HFFc6 (cell line): ENCODE measurements at regions not wholly inside any gene's neighbourhood (a gene's known extent, or its start where the extent isn't known, plus 50 kb on each side); places are given as distances from the start of the nearest gene placed in this dataset.

Source experiments
- DNase-seq: peaks from one replicate; pipeline ENCODE4 v3.0.0-alpha.2; 2018
- H3K27ac Mint-ChIP-seq: 2 replicates; pipeline ENCODE4 v1.8.0; 2020; ENCODE audit warnings: mild to moderate bottlenecking, mixed read lengths
- H3K27me3 Mint-ChIP-seq: 2 replicates; pipeline ENCODE4 v1.8.0; 2021; ENCODE audit warnings: mild to moderate bottlenecking, moderate library complexity, mixed read lengths; ENCODE audit not compliant: insufficient read depth
- H3K36me3 Mint-ChIP-seq: 2 replicates; pipeline ENCODE4 v1.8.0; 2021; ENCODE audit warnings: low read depth, mixed read lengths
- H3K4me1 Mint-ChIP-seq: 2 replicates; pipeline ENCODE4 v1.8.0; 2020; ENCODE audit warnings: low read depth, mixed read lengths
- H3K4me3 Mint-ChIP-seq: 2 replicates; pipeline ENCODE4 v1.8.0; 2020; ENCODE audit warnings: mild to moderate bottlenecking, moderate library complexity, mixed read lengths
- H3K9me3 Mint-ChIP-seq: 2 replicates; pipeline ENCODE4 v1.8.0; 2020; ENCODE audit warnings: mild to moderate bottlenecking, mixed read lengths
- TF ChIP-seq, protein P1 (sequence below): fragments of 200-600 bp; sonication (generic); IDR thresholded peaks from 2 replicates; pipeline ENCODE4 v1.5.0; 2021; ENCODE audit warnings: antibody characterized with exemption, mild to moderate bottlenecking

DNA sequence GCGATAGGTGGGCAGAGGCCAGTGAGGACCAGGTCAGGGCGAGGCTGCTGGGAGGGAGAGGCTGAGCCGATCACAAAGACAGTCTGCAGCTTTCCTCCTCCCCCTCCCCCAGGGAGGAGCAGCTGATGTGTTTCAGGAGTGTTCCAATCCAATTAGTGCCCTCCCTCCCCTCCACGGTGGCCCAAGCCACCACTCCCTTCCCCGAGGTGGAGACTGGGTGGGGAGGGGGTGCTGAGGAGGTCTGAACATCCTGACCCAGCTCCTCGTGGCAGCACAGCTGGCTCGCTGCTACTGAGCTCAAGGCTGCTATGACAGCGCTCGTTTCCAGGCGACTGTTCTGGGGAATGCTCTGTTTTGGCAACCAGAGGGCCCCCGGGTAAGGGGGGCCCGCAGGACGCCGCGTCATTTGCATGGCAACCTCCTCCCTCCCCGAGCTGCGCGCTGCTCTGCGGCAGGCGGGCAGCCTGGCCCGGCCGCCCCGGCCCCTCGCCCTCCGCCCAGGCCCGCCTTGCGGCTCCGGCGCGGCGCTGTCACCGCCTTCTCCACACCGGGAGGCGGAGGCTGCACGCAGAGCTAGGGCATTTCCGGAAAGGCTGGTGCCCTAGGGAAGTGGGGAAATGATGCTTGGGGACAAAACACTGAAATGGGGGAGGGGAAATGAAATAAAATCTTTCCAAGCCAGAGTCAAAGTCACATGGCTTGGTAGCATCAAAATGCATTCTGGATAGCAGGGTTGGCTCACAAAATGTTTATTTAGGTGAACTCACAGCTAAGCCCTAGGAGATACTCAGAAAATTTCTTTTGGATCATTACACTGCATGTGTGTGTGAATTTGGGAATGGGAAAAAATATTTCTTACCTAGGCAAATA lies 67.4 kb upstream of the PIM1 start:
- peaks cover 6% of the 10 kb centered on the region for H3K27me3 Mint-ChIP-seq
- TF ChIP-seq, protein P1, sequence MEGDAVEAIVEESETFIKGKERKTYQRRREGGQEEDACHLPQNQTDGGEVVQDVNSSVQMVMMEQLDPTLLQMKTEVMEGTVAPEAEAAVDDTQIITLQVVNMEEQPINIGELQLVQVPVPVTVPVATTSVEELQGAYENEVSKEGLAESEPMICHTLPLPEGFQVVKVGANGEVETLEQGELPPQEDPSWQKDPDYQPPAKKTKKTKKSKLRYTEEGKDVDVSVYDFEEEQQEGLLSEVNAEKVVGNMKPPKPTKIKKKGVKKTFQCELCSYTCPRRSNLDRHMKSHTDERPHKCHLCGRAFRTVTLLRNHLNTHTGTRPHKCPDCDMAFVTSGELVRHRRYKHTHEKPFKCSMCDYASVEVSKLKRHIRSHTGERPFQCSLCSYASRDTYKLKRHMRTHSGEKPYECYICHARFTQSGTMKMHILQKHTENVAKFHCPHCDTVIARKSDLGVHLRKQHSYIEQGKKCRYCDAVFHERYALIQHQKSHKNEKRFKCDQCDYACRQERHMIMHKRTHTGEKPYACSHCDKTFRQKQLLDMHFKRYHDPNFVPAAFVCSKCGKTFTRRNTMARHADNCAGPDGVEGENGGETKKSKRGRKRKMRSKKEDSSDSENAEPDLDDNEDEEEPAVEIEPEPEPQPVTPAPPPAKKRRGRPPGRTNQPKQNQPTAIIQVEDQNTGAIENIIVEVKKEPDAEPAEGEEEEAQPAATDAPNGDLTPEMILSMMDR = peak; percentile 37; the same call in 1 of the 2 replicates
- H3K27ac Mint-ChIP-seq = peak overlapping the region; percentile 91
- DNase-seq = peak; percentile 87
- H3K36me3 Mint-ChIP-seq = no peaks in the 10 kb centered on the region
- no peaks in the 10 kb centered on the region for H3K9me3 Mint-ChIP-seq
- H3K4me3 Mint-ChIP-seq = peak overlapping the region; percentile 84
- H3K4me1 Mint-ChIP-seq = peaks cover 21% of the 10 kb centered on the region

DNA sequence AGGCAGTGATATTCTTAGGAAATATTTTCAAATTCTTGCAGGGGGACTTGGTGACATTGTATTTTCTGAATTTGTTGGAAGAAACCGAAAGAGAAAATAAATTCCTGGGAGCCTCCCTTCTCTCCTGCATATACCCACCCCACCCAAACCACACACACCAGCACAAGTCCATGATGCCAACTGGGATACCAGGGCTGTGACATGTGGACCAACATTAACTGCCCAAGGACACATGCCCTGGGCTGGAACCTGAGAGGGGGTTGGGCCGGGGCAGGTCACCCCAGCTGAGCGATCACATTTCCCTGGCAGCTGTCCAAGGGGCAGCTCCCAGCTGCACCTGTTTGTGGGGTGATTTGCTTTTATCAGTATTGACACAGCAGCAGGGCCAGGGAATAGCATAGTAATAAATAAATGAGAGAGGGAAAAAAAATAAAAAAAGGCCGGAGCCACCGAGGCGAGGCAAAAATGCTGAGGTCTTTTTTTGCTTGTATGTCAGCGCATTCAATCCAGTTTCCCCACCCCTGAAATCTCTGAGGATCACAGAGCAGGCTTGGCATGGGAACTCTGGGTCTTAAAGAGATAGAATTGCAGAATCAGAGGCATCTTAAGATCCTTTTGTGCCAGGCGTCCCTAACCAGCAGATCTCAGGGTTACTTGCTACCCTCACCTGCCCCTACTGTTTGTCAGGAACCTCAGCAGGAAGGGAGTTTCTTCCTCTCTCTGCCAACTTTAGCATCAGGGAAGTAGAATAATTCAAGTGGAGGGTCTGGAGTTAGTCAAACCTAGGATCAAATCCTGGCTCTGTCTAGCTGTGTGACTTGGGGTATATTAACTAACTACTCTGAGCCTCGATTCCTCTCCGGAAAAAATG lies 66.5 kb upstream of the PIM1 start:
- peak overlapping the region; percentile 87 for H3K27ac Mint-ChIP-seq
- H3K36me3 Mint-ChIP-seq = no peaks in the 10 kb centered on the region
- H3K4me1 Mint-ChIP-seq = peaks cover 21% of the 10 kb centered on the region
- TF ChIP-seq, protein P1 = no peak
- peaks cover 7% of the 10 kb centered on the region for H3K27me3 Mint-ChIP-seq
- no peaks in the 10 kb centered on the region for H3K9me3 Mint-ChIP-seq
- H3K4me3 Mint-ChIP-seq = peak overlapping the region; percentile 84
- DNase-seq = no peak

DNA sequence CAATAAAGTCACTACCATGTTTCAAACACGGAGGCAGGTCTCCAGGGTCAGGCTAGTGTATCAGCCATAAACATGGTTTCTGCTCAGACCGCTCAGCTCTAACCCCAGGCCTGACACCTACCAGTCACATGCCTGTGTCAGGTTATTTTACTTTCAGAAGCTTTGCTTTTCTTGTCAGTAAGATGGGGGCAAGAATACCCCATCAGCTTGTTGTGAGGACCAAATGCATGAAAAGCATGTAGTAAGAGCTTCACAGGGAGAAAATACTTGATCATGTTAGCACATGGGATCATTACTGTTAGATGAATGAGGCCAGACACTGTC lies 65.2 kb upstream of the PIM1 start:
- Mint-ChIP-seq H3K9me3 (no peaks in the 10 kb centered on the region), H3K27ac (no peak overlapping the region), H3K36me3 (no peaks in the 10 kb centered on the region), H3K4me1 (peaks cover 21% of the 10 kb centered on the region), H3K4me3 (no peak overlapping the region), H3K27me3 (peaks cover 4% of the 10 kb centered on the region)
- no peak for DNase-seq
- TF ChIP-seq, protein P1 = no peak

DNA sequence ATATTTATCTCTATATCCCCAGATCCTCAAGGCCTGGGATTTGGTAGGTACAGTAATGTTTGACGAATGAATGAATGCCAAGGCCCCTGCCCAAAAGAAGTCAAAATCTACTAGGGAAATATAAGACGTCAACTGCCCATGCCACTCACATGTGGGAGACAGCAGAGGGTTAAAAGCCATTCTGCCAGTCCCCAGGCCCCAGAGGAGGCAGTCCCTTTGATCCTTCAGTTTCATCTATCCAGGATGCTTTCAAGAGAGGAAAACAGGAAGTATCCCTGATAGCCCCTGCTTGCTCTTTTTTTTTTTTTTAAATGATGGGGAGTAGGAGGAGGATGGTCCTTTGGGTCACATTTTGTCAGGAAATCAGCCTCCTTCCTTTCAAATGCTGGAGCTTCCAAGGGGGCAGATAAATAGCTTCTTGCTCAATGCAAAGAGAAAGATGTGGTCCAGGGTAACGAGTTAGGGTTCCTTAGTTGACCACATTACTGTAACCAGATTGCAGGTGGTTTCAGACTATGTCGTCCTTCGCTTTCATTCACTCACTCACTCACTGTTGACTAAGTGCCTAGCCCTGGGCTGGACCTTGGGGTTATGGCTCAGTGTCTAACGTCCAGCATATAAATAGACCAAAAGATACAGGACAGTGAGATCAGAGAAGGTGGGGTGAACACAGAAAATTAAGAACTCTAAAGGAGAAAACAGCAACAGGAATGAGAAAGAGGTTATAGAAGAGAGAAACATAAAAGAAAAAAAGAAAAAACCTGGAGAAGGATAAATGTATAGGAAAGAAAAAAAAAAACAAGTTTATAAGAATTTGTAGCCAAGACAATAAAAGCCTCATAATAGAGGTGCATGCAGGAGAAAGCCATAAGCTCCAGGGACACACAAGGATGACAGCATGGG lies 64.6 kb upstream of the PIM1 start:
- H3K27me3 Mint-ChIP-seq = peaks cover 4% of the 10 kb centered on the region
- no peak overlapping the region for H3K27ac Mint-ChIP-seq
- H3K4me3 Mint-ChIP-seq = no peak overlapping the region
- TF ChIP-seq, protein P1 = no peak
- H3K4me1 Mint-ChIP-seq = peaks cover 26% of the 10 kb centered on the region
- DNase-seq = no peak
- H3K36me3 Mint-ChIP-seq = no peaks in the 10 kb centered on the region
- no peaks in the 10 kb centered on the region for H3K9me3 Mint-ChIP-seq

DNA sequence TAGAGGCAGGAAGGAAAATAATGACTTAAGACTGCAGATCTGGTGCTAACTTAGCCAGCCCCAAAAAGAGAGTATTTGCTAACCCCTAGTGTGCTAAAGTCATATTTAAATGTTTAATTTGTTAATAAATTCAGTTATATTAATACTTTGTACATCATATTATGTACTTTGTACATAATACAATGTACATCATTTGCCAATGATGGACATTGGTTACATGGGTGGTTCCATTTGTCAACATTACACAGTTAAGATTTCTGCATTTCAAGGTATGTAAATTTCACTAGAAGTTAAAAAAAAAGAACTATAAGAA lies 63.9 kb upstream of the PIM1 start:
- H3K4me1 Mint-ChIP-seq = peaks cover 31% of the 10 kb centered on the region
- no peaks in the 10 kb centered on the region for H3K36me3 Mint-ChIP-seq
- no peaks in the 10 kb centered on the region for H3K9me3 Mint-ChIP-seq

More for the DNA sequence above, 63.9 kb upstream of the PIM1 start:
- no peak for DNase-seq
- H3K27me3 Mint-ChIP-seq = peaks cover 4% of the 10 kb centered on the region
- no peak overlapping the region for H3K4me3 Mint-ChIP-seq
- no peak overlapping the region for H3K27ac Mint-ChIP-seq
- TF ChIP-seq, protein P1 = no peak
